ENCODE measurements at regions not wholly inside any gene's neighbourhood (a gene's known extent, or its start where the extent isn't known, plus 50 kb on each side); places are given as distances from the start of the nearest gene placed in this dataset.

DNA sequence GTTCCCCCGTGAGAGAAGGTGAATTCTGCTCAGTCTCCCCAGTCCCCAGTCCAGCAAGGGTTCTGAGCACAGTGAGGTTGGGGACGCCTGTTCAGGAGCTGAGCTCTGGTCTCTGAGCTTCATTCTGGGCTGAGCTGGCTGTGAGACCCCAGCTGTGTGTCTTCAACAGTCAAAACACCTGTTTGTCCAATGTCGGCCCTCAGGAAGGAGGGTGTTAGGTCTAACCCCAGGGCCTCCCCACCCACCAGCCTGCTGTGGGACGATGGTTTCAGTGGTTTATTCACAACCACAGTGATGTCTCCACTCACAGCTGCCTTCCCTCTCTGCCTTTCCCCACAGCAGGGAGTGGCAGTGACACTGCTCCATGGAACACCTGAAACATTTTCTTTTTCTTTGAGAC, 1282.9 kb downstream of the TBC1D22A start:
- DNase-seq, result no peak

DNA sequence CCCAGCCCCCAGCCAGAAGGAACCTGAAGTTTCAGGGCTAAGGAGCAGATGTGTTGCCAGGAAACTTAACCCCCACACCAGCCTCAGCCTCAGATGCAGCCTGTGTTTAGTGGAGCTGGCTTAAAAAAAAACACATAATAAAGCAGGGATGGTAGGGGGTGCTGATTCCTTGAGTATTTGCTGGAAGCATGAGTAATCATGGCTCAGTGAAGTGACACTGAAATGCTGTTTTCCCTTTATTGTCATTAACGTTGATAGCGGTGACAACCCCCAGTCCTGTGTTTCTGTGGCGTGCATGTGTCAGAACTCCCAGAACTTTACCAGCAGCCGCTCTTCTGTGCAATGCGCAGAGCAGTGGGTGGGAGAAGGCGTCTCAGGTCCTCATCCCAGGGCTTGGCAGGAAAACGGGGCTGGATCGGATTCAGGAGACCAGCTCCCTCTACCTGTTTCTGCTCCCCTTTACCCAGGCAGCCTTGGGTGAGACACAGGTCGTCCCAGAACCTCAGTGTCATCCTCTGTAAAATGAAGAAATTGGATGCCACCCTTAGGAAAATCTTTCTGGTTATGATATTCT, 1282.1 kb downstream of the TBC1D22A start:
- no peak for DNase-seq

DNA sequence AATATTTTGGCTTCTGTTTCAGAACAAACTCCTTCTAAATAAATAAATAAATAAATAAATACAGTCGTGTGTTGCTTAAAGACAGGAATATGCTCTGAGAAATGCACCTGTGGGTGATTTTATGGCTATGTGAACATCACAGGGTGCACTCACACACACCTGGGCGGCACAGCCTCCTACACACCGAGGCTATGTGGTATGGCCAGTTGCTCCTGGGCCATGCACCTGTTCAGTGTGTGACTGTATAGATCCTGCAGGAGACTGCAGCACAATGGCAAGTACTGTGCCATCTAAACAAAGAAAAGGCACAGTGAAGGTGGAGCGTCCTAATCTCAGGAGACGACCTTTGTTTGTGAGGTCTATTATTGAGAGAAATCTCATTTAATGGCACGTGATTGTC, 1281.1 kb downstream of the TBC1D22A start:
- no peak for DNase-seq

DNA sequence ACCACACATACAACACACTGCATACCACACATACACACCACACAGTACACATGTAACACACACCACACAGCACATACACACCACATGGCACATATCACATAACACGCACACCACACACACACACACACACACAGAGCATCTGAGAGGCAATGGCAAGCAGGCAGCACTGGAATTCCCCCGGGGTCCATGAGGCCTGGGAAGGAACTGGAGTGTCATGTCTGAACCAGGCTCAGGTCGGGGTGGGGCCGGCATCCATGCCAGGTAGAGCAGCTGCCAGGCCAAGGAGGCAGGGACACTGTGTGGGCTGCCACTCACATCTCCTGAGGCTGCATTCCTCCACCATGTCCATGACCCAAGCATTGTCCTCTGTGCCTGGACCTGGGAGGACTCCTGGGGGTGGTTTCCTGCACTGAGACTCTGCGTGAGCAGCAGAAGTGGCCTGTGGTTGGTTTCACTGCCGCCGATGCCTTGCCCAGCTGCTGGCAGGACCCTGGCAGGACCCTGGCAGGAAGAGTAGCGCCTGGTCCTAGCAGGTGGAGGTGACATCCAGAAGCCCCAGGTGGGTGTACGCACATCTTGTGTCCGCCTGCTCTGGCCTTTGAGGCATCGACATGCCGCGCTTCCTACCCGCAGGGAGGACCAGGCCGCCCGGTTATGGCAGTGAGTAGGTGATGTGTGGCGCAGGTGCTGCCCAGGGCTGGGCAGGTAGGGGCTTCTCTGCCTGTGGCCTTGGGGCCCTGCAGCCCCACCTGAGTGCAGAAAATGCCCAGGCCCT, 1280.4 kb downstream of the TBC1D22A start:
- no peak for DNase-seq

DNA sequence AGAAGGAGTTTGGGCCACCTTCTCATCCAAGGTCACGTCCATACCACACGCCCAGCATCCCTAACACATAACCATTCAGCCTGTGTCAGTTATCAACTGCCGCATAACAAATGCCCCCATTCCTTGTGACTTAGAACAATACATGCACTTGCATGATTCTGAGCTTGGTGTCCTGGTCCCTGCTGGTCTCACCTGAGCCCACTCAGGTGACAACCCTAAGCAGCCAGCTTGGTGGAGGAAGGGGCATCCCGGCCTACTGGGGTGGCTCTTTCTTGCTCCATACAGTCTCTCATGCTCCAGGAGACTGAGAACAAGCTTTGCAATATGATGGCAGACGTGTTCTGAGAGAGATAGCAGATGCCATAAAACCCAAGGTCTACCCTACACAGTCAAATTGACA, 1276.9 kb downstream of the TBC1D22A start:
- no peak for DNase-seq

DNA sequence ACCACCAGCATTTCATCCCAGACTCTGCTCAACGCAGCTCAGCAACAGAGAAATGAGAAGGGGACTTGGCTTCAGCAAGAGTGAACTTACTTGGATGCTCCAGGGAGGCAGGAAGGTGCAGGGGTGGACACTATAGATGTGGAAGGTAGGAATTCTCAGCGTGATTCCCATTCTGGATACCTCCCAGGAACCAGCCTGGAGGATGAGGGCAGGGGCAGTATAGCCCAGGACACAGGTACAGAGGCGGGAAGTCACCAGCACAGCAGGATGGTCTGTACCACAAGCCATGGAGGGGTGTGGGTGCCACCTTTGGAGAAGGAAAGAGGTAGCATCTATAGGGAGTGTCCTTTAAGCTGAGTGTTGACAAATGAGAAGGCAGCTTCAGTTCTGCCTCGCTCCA, 1275.2 kb downstream of the TBC1D22A start:
- DNase-seq, result no peak

DNA sequence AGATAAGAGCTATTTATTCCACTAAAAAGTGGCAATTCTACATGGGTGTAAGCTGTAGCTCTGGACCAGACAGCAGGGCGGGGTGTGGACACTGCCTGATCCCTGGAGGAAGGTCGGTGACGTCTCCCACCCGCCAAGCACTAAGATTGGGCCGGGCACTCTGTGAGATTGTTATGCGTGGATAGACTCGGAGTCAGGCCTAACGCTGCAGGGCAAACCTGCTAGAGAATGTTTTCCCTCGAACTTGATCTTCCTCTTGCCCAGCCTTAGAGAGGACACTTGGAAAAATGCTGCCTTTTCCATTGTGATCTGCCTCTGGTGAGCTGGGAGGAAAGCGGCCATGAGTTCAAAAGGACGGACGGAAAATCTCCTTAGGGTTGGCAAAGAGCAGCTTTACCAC, 1273.4 kb downstream of the TBC1D22A start:
- DNase-seq, result no peak

DNA sequence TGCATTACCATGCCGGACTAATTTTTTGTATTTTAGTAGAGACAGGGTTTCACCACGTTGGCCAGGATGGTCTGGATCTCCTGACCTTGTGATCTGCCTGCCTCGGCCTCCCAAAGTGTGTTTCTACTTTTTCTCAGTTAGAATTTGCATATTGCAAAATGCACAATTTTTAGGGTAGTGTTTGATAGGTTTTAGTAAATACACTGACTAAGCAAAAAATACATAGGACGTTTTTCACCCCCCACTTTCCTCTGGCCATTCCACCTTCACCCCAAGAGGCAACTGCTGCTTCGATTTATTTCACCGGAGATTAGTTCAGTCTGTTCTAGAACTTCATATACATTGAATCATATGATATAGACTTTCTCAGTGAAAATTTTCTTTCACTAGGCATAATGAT, 1269.1 kb downstream of the TBC1D22A start:
- no peak for DNase-seq

DNA sequence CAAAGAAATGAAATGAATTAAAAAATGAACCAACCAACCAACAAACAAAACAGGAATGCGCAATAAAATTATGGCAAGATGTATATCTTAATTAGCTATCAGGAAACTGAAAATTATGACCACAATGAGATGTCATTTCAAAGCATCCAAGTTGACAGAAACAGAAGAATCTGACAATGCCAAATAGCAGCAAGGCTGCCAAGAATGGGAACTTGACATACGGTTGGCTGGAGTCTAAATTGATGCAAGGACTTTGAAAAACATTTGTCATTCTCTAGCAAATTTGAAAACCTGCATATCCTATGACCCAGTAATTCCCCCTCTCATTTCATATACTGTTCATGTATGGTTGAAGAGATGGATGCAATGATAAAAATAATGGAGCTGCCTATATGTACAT, 1262.6 kb downstream of the TBC1D22A start:
- DNase-seq, result no peak

DNA sequence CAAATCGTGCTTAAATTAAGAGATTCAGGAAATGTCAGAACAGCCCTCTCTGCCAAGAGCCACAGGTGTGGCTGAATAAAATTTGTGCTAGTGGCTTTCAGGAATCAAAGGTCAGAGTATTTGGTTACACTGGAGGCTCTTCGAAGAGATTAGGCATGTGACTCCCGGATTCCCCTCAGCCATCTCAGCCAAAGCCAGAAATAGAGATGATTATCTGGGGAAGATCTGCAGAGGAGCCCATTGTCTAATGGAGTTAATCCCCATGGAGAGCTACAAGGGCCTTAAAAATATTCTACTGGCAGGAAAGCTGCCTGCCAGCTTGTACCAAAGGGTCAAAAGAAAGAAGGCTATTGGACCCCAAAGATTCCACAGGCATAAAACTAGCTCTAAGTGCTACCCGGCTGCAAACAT, 1259.5 kb downstream of the TBC1D22A start:
- DNase-seq, result no peak

DNA sequence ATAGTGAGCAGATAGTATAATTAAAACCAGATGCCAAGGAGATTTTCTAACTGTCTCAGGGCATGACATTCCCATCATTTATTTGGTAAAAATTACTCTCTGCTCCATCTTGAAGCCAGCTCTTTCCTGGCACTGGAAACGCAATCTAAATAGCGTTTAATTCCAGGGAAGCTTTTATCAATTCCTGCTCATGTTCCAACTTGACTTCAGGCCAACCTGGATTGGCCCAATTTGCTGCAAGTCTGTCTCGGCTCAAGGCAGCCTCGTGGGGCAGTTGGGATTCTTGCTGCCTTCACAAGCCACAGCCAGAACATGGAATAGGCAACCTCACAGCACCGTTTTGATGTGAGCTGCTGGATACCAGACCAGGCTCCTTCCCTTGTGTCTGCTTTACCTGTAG, 1255.9 kb downstream of the TBC1D22A start:
- DNase-seq, result no peak

DNA sequence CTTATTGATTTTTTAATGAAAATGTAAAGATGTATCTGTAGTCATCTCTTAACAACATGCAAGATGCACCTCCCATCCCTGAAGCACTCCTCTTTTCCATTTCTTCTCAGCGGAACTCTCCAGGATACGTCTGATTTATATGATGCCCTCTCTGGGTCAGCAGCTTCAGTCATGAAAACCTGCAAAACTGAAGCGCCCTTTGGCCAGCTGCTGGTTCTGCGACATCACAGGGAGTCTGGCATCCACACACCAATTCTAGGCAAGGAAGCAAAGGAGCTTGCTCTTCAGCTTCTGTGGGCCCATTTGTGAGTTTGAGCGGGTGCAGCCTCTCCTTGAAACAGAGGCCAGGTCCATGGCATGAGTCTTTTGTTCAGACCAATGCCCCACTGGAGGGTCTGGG, 1253.3 kb downstream of the TBC1D22A start:
- no peak for DNase-seq

DNA sequence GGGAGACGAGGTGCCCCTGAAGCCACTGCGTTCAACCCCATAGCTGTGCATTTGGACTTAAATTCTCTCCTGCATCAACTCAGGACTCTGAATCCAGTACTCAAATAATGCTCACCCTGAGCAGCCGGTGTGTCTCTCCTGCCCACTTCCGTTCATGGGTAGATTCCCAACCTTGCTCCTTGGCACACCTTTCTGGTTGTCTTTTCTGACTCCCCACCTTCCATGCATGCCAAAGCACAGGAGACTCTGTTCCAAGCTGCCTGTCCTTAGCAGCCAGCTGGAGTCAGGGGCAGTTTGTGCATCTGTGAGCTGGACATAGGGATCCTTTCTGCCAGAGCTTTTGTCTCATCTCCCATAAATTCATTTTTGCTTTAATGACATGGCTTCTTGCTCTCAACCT, 1242.5 kb downstream of the TBC1D22A start:
- DNase-seq, result no peak

DNA sequence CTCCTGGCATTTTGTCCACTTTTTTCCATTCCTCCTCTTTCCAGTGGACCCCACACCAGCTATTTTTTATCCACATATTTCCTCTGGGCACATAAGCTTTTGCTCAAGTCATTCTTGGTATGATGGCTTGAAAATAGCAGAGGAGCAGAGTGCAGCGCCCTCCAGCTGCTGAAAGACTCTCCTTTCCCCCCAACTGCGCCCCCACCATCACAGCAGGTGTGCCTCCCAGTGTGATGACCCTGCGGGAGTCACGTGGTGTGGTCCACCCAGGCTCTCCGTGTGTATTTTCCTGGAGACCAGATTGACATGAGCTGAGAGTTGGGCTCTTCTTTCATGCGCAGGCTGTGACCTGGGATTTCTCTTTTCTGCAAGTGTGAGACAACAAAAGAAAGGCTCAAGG, 1241.6 kb downstream of the TBC1D22A start:
- DNase-seq, result no peak

DNA sequence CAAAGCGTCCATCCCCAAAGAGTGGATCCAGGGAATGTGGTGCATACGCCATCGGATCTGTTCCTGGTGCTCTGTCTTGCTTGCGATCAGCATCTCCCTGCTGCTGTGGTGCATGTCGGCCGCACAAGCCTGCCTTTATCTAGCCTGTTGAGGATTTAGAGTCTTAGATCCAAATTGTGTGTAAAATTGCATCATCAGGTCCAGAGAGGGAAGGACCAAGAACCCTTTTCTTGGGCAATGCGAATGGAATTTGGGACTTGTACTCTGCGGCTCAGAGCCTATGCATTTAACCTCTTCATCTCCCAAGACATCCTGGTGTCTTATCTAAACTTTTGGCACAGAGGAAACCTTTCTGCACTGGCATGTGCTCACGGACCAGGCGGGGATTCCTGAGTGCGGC, 1238.7 kb downstream of the TBC1D22A start:
- no peak for DNase-seq

DNA sequence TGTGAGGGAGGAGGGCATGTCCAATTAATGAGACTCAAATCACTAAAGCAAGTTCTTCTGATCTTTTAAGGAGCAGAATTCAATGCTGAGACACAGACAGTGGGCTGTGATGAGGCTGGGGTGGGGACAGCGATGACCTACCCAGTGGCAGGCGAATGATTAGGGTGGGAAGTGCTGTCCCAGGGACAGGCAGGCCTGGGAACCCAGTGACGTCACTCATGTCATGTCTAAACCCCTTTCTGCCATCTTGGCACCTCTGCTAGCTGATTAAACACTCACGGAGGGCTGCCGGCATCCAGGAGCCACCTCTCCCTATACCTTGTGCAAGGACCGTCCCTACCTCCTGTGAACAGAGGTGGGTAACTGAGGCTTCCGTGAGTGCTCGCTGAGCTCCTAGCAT, 1235.2 kb downstream of the TBC1D22A start:
- DNase-seq, result no peak

DNA sequence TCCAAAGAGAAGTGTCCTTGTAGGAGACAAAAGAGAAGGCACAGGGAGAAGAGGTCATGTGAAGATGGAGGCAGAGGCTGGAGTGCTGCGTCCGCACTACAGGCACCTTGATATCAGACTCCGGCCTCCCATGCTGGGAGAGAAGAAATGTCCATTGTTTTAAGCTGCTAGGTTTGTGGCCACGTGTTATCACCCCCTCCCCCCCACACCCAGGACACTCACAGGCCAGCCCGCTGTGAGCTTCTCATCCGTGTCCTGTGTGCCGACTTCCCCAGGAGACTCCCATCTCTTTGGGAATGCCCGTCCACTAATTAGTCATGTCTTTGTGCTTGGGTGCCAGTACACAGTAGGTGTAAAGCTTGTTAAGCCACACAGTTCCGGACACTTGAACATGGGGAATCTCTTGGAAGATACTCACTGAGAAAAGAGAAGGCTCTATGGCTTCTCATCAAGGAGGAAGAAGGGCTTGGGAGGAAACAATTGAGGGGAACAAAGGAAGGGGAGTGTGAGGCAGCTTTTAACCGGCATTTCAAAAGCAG, 1234.7 kb downstream of the TBC1D22A start:
- DNase-seq, result no peak

DNA sequence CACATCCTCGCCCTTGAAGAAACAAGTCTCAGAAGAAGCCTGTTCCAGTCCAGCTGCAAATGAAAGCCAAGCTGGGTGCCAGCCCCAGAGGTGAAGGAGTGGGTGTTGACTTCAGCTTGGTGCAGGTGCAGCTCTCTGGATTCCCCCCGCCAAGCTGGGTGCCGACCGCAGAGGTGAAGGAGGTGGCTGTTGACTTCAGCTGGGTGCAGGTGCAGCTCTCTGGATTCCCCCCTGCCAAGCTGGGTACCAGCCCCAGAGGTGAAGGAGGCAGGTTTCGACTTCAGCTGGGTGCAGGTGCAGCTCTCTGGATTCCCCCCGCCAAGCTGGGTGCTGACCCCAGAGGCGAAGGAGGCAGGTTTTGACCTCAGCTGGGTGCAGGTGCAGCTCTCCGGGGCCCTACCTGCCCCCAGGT, 1234.0 kb downstream of the TBC1D22A start:
- DNase-seq, result no peak

DNA sequence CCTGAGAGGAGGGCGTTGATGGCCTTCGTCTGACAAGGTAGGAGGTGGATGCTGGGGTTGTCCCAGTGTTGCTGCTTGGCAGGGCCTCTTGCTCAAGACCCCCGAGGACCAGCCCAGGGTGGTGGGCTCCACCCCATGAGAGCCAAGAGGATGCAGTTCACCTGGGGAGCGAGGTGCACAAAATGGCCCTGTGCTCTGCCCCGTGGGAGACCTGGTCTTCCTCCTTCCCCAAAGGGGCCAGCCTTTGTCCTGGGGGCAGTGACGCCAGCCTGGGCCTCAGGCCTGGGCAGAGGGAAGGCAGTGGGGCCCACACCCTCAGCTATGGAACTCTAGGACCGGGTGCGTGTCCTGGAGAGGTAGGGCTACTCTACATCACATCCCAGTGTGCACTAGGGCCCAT, 1233.3 kb downstream of the TBC1D22A start:
- no peak for DNase-seq

DNA sequence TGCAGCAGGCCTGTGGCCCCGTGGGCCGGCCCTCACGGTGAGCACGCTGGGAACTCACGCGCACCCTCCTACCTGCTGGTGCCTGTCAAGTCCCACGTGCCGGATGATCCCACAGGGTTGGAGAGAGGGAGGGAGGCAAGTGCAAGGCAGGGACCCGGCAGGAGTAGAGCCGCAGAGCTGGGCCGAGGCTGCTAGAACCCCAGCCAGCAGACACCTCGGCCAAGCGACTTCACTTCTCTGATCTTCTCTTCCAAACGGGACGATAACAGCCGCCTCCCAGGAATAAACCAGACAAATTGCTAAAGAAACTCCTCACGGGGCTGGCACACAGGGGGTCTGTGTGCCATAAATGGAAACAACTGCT, 1232.8 kb downstream of the TBC1D22A start:
- DNase-seq, result no peak

DNA sequence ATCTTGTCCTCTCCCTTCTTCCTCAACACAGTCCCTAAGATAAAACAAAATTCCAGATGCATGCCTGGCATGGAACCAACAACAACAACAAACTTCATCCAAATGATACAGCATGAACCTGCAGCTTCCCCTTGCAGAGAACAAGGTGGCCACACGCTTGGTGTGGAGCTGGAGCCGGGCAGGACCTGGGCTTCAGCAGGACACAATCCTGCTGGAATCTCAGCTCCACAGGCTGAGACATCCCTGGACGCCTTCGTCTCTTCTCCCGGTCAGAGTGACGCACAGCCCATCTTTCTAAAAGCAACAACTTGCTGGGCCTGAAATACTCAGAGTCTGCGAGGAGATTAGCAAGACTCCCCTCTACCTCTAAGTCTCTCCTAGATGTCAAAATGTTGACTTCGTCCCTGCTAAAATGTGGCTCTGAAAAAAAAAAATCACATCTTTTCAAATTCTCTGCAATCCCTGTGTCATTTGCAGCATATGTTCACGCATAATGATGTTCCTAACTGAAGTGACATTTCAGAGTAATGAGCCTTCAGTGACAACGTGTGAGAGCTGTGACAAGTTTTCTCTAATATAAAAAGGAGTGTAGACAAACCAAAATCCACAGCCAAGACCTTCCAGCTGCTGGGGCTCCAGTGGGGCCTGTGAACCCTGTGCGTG, 1232.3 kb downstream of the TBC1D22A start:
- no peak for DNase-seq

DNA sequence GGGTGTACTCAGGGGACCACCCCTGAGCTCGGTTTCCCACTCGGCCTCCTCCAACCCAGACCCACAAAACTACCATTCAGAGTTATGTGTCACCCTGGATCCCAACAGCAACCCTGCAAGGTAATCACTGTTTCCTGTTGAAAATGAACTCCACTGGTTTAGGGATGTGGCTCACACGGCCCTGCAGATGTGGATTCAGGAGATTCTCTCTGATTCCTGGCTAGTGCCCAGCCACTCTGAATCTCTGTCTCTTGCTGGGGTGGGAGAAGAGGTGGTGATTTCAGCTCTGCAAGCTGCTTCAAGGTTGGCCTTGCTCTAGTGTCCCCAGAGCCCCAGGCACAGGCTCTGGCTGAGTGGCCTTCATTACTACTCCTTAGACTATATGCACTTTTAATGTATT, 1231.6 kb downstream of the TBC1D22A start:
- no peak for DNase-seq

DNA sequence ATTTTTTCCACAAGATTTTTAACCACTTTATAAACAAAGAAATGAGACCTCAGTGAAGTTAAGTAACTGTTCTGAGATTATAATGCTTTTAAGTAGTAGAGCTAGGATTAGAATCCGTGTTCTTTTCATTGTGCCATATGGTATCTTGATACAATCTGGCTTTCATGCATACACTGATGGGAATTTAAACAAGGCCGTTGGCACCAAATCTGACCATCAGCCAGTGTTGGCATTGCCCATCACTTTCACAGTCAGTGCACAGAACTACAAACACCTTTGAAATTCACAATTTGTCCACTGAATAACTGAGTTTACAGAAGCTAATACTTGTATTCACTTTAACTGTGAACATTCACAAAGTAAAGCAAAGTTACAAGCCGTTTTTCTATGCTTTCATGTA, 1228.0 kb downstream of the TBC1D22A start:
- no peak for DNase-seq

DNA sequence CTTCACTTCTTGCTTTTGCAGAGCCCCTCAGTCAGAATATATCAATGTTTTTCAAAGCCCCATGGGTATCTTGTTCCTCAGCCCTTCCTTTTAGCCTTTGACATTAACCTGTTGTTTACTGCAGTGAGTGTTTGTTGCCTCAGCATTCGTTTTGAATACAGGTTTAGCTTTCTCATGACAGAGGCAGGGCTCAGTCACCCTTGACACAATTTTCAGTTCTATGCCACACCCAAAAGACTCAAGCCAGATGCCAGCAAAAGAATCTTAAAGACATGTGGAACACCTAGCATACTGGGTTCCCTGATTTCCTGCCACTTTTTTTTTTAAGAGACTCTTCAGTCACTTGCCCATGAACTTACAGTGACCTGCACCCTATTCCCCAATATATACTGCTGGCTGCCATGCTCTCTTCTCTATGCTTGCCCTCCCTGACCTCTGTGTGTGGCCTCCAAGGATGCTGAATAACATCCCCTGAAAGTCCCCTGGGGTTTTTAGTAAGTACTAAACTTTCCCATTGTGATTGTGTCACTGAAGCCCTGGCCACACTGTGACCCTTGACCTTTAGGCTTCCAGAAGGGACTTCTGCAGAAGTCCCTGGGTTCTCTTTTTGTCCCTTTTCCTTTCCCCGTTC, 1225.5 kb downstream of the TBC1D22A start:
- no peak for DNase-seq
